ENCODE measurements at regions not wholly inside any gene's neighbourhood (a gene's known extent, or its start where the extent isn't known, plus 50 kb on each side); places are given as distances from the start of the nearest gene placed in this dataset.

- Histone ChIP-seq H3K4me2 (ENCODE audit: unreplicated experiment) (no peak overlapping the region), H3K9me3 (ENCODE audit: low read depth) (no peaks in the 10 kb centered on the region), H3K4me1 (ENCODE audit: insufficient read depth) (no peaks in the 10 kb centered on the region), H3K36me3 (ENCODE audit: low read depth) (no peaks in the 10 kb centered on the region), H3K9ac (no peak overlapping the region), H3K4me3 (no peak overlapping the region), H3F3A (ENCODE audit: insufficient read depth) (no peaks in the 10 kb centered on the region), H3K9me2 (ENCODE audit: insufficient read depth) (no peaks in the 10 kb centered on the region), H3K79me2 (ENCODE audit: insufficient read depth) (no peaks in the 10 kb centered on the region), H3K27ac (no peak overlapping the region), H2AFZ (no peak overlapping the region), H4K20me1 (ENCODE audit: insufficient read depth) (no peaks in the 10 kb centered on the region), H3K27me3 (replicated peaks; ENCODE audit: insufficient read depth) (no peaks in the 10 kb centered on the region)
- no peak for TF ChIP-seq EZH2 (IDR thresholded peaks at IDR 0.05; ENCODE audit: insufficient read depth, poor library complexity, severe bottlenecking)
- TF ChIP-seq EZH2phosphoT487 (IDR thresholded peaks at IDR 0.05; ENCODE audit: insufficient read depth, low read depth): no peak
- in situ Hi-C loops (cut with MboI): no loop called here
- WGBS, 2 experiments (ENCODE audit: low coverage in 1 of 2, low lambda C conversion rate in 2 of 2, missing lambda C conversion rate in 2 of 2): 70 to 71% methylated on average over 3 of the region's 3 CpGs
- no peak for DNase-seq
Observed at GRCh38 chr12:127538316-127538715, 728.7 kb upstream of the TMEM132C start.

GRCh38 chr12:127539226-127539858 lies 727.6 kb upstream of the TMEM132C start:
- no peaks in the 10 kb centered on the region for H3K9me2 ChIP-seq (ENCODE audit: insufficient read depth)
- TF ChIP-seq EZH2phosphoT487 (IDR thresholded peaks at IDR 0.05; ENCODE audit: insufficient read depth, low read depth) (no peak), EZH2 (IDR thresholded peaks at IDR 0.05; ENCODE audit: insufficient read depth, poor library complexity, severe bottlenecking) (no peak)
- WGBS, 2 experiments (ENCODE audit: low coverage in 1 of 2, low lambda C conversion rate in 2 of 2, missing lambda C conversion rate in 2 of 2): 39 to 42% methylated on average over 12 of the region's 12 CpGs
- H3K9me3 ChIP-seq (ENCODE audit: low read depth): no peaks in the 10 kb centered on the region
- no peak overlapping the region for H3K9ac ChIP-seq
- H3K79me2 ChIP-seq (ENCODE audit: insufficient read depth): no peaks in the 10 kb centered on the region
- no peaks in the 10 kb centered on the region for H3K36me3 ChIP-seq (ENCODE audit: low read depth)
- H3K27ac ChIP-seq: no peak overlapping the region
- no peaks in the 10 kb centered on the region for H3F3A ChIP-seq (ENCODE audit: insufficient read depth)
- H3K27me3 ChIP-seq (replicated peaks; ENCODE audit: insufficient read depth): no peaks in the 10 kb centered on the region
- no peaks in the 10 kb centered on the region for H4K20me1 ChIP-seq (ENCODE audit: insufficient read depth)
- DNase-seq: no peak
- no peak overlapping the region for H2AFZ ChIP-seq
- no peak overlapping the region for H3K4me3 ChIP-seq
- H3K4me1 ChIP-seq (ENCODE audit: insufficient read depth): no peaks in the 10 kb centered on the region
- in situ Hi-C loops (cut with MboI): no loop called here
- no peak overlapping the region for H3K4me2 ChIP-seq (ENCODE audit: unreplicated experiment)

- Histone ChIP-seq H3K79me2 (ENCODE audit: insufficient read depth) (no peaks in the 10 kb centered on the region), H4K20me1 (ENCODE audit: insufficient read depth) (no peaks in the 10 kb centered on the region), H3K9me2 (ENCODE audit: insufficient read depth) (no peaks in the 10 kb centered on the region), H3K9me3 (ENCODE audit: low read depth) (no peaks in the 10 kb centered on the region), H3F3A (ENCODE audit: insufficient read depth) (peaks cover 2% of the 10 kb centered on the region; the same call in 1 of the 2 replicates), H3K36me3 (ENCODE audit: low read depth) (no peaks in the 10 kb centered on the region), H3K27me3 (replicated peaks; ENCODE audit: insufficient read depth) (no peaks in the 10 kb centered on the region), H3K9ac (no peak overlapping the region), H3K27ac (no peak overlapping the region), H3K4me1 (ENCODE audit: insufficient read depth) (peaks cover under 1% of the 10 kb centered on the region; the same call in 1 of the 2 replicates), H3K4me2 (ENCODE audit: unreplicated experiment) (no peak overlapping the region), H2AFZ (no peak overlapping the region), H3K4me3 (no peak overlapping the region)
- in situ Hi-C loops (cut with MboI): no loop called here
- WGBS, 2 experiments (ENCODE audit: low coverage in 1 of 2, low lambda C conversion rate in 2 of 2, missing lambda C conversion rate in 2 of 2): 73% methylated on average over 6 of the region's 6 CpGs
- no peak for TF ChIP-seq EZH2 (IDR thresholded peaks at IDR 0.05; ENCODE audit: insufficient read depth, poor library complexity, severe bottlenecking)
- no peak for TF ChIP-seq EZH2phosphoT487 (IDR thresholded peaks at IDR 0.05; ENCODE audit: insufficient read depth, low read depth)
- DNase-seq: no peak
Observed at GRCh38 chr12:127542391-127542790, 724.6 kb upstream of the TMEM132C start.

GRCh38 chr12:127542931-127543330 lies 724.0 kb upstream of the TMEM132C start:
- Histone ChIP-seq H3F3A (ENCODE audit: insufficient read depth) (peaks cover 8% of the 10 kb centered on the region; the same call in 1 of the 2 replicates), H3K9me3 (ENCODE audit: low read depth) (no peaks in the 10 kb centered on the region), H3K4me2 (ENCODE audit: unreplicated experiment) (no peak overlapping the region), H3K36me3 (ENCODE audit: low read depth) (no peaks in the 10 kb centered on the region), H3K9me2 (ENCODE audit: insufficient read depth) (no peaks in the 10 kb centered on the region), H3K4me3 (no peak overlapping the region), H3K27ac (no peak overlapping the region), H2AFZ (no peak overlapping the region), H3K79me2 (ENCODE audit: insufficient read depth) (no peaks in the 10 kb centered on the region), H3K9ac (no peak overlapping the region), H3K4me1 (ENCODE audit: insufficient read depth) (peaks cover 6% of the 10 kb centered on the region), H3K27me3 (replicated peaks; ENCODE audit: insufficient read depth) (no peaks in the 10 kb centered on the region), H4K20me1 (ENCODE audit: insufficient read depth) (no peaks in the 10 kb centered on the region)
- in situ Hi-C loops (cut with MboI): no loop called here
- 73% methylated on average over 3 of the region's 3 CpGs for WGBS, 2 experiments (ENCODE audit: low coverage in 1 of 2, low lambda C conversion rate in 2 of 2, missing lambda C conversion rate in 2 of 2)
- no peak for TF ChIP-seq EZH2phosphoT487 (IDR thresholded peaks at IDR 0.05; ENCODE audit: insufficient read depth, low read depth)
- no peak for TF ChIP-seq EZH2 (IDR thresholded peaks at IDR 0.05; ENCODE audit: insufficient read depth, poor library complexity, severe bottlenecking)
- DNase-seq: no peak

Measured in GM23248 (cell line).